Neural cell (in vitro differentiated cells): ENCODE measurements at regions not wholly inside any gene's neighbourhood (a gene's known extent, or its start where the extent isn't known, plus 50 kb on each side); places are given as distances from the start of the nearest gene placed in this dataset.

Experiments used
- H2AFZ ChIP-seq: fragments of 200-600, 300-800 bp; sonication (generic), shearing (Covaris generic); 2 replicates; pipeline ENCODE4 v1.6.0; 2014; ENCODE audit warnings: low read depth, mild to moderate bottlenecking, antibody characterized with exemption, low read length, moderate library complexity
- H3F3A ChIP-seq: fragments of 200-600 bp; shearing (Covaris generic); 2 replicates; pipeline ENCODE4 v1.6.1; 2016; ENCODE audit warnings: mild to moderate bottlenecking, moderate library complexity, mixed read lengths, antibody characterized with exemption, low read length; ENCODE audit not compliant: insufficient read depth, poor library complexity, severe bottlenecking
- H3K27ac ChIP-seq: fragments of 200-600, 300-800 bp; sonication (generic), shearing (Covaris generic); 2 replicates; pipeline ENCODE4 v1.5.1; 2014; ENCODE audit warnings: mild to moderate bottlenecking, low read length, moderate library complexity
- H3K27me3 ChIP-seq: fragments of 300-800, 200-600 bp; sonication (generic), shearing (Covaris generic); 2 replicates; pipeline ENCODE4 v1.6.0; 2014; ENCODE audit warnings: mild to moderate bottlenecking, low read depth, low read length, moderate library complexity; ENCODE audit not compliant: insufficient read depth
- H3K36me3 ChIP-seq: fragments of 300-800, 200-600 bp; sonication (generic), shearing (Covaris generic); 2 replicates; pipeline ENCODE4 v1.5.1; 2014; ENCODE audit warnings: mild to moderate bottlenecking, antibody characterized with exemption, low read length, moderate library complexity; ENCODE audit not compliant: insufficient read depth
- H3K4me2 ChIP-seq: fragments of 300-800, 200-600 bp; sonication (generic), shearing (Covaris generic); 2 replicates; pipeline ENCODE4 v1.6.0; 2014; ENCODE audit warnings: mild to moderate bottlenecking, low read length
- H3K4me3 ChIP-seq: fragments of 300-800, 200-600 bp; sonication (generic), shearing (Covaris generic); 2 replicates; pipeline ENCODE4 v1.5.1; 2014; ENCODE audit warnings: mild to moderate bottlenecking, low read length, moderate library complexity
- H3K79me2 ChIP-seq: fragments of 200-600 bp; shearing (Covaris generic); replicated peaks from 2 replicates; pipeline ENCODE4 v1.6.0; 2014; ENCODE audit warnings: mild to moderate bottlenecking, low read length, moderate library complexity; ENCODE audit not compliant: insufficient read depth
- H3K9ac ChIP-seq: fragments of 300-800, 200-600 bp; sonication (generic), shearing (Covaris generic); 2 replicates; pipeline ENCODE4 v1.6.1; 2016; ENCODE audit warnings: mild to moderate bottlenecking, low read length, mixed read lengths
- H3K9me2 ChIP-seq: fragments of 200-600 bp; shearing (Covaris generic); 2 replicates; pipeline ENCODE4 v1.6.1; 2016; ENCODE audit warnings: mild to moderate bottlenecking, low read length, mixed read lengths; ENCODE audit not compliant: insufficient read depth
- H3K9me3 ChIP-seq: fragments of 200-600, 300-800 bp; sonication (generic), shearing (Covaris generic); 2 replicates; pipeline ENCODE4 v1.6.1; 2016; ENCODE audit warnings: mild to moderate bottlenecking, mixed run types, low read length, moderate library complexity, mixed read lengths
- H4K20me1 ChIP-seq: fragments of 200-600 bp; shearing (Covaris generic); 2 replicates; pipeline ENCODE4 v1.6.1; 2016; ENCODE audit warnings: mild to moderate bottlenecking, mixed run types; ENCODE audit not compliant: insufficient read depth
- CTCF ChIP-seq: fragments of 450-650 bp; IDR thresholded peaks from 2 replicates; pipeline ENCODE4 v1.5.1; 2014; ENCODE audit warnings: antibody characterized with exemption, mild to moderate bottlenecking, moderate library complexity; ENCODE audit not compliant: poor library complexity, severe bottlenecking
- EP300 ChIP-seq: fragments of 450-650 bp; conservative IDR thresholded peaks from 2 replicates; pipeline ENCODE4 v1.6.1; 2014; ENCODE audit warnings: antibody characterized with exemption, mild to moderate bottlenecking, moderate library complexity; ENCODE audit not compliant: poor library complexity, severe bottlenecking
- EZH2 ChIP-seq: fragments of 200-600, 300-800 bp; shearing (Covaris generic), sonication (generic); IDR thresholded peaks from 2 replicates; pipeline ENCODE4 v1.6.1; 2014; ENCODE audit warnings: antibody characterized with exemption, low read length, borderline replicate concordance, mild to moderate bottlenecking; ENCODE audit not compliant: insufficient read depth, poor library complexity, severe bottlenecking
- MXI1 ChIP-seq: fragments of 450-650 bp; conservative IDR thresholded peaks from 2 replicates; pipeline ENCODE4 v1.6.1; 2014; ENCODE audit warnings: antibody characterized with exemption, mild to moderate bottlenecking; ENCODE audit not compliant: poor library complexity, severe bottlenecking
- POLR2AphosphoS5 ChIP-seq: IDR thresholded peaks from 2 replicates; pipeline ENCODE4 v1.6.1; 2012
- RAD21 ChIP-seq: fragments of 450-650 bp; conservative IDR thresholded peaks from 2 replicates; pipeline ENCODE4 v1.6.1; 2014; ENCODE audit warnings: antibody characterized with exemption, mild to moderate bottlenecking, moderate library complexity
- REST ChIP-seq: IDR thresholded peaks from 2 replicates; pipeline ENCODE4 v1.6.1; 2012; ENCODE audit warnings: borderline replicate concordance
- SMC3 ChIP-seq: fragments of 450-650 bp; conservative IDR thresholded peaks from 2 replicates; pipeline ENCODE4 v1.6.1; 2014; ENCODE audit warnings: antibody characterized with exemption, mild to moderate bottlenecking, moderate library complexity; ENCODE audit not compliant: poor library complexity
- TAF1 ChIP-seq: IDR thresholded peaks from 2 replicates; pipeline ENCODE4 v1.6.1; 2012; ENCODE audit warnings: low read depth

GRCh38 chr6:19994909-19995308, 157.7 kb downstream of the ID4 start:
- H3K4me2 ChIP-seq, result no peak overlapping the region
- no peak overlapping the region for H3K4me3 ChIP-seq
- no peaks in the 10 kb centered on the region for H3K27me3 ChIP-seq
- H3K27ac ChIP-seq, result no peak overlapping the region
- H3K9ac ChIP-seq, result no peak overlapping the region
- H2AFZ ChIP-seq, result no peak overlapping the region
- TF ChIP-seq TAF1 (no peak), REST (no peak), SMC3 (no peak), CTCF (no peak), EP300 (no peak), RAD21 (no peak), POLR2AphosphoS5 (no peak), MXI1 (no peak), EZH2 (no peak)
- H3K9me2 ChIP-seq, result no peaks in the 10 kb centered on the region
- H3K36me3 ChIP-seq, result no peaks in the 10 kb centered on the region
- H4K20me1 ChIP-seq, result no peaks in the 10 kb centered on the region
- no peaks in the 10 kb centered on the region for H3K9me3 ChIP-seq
- H3K79me2 ChIP-seq, result no peaks in the 10 kb centered on the region
- H3F3A ChIP-seq, result no peaks in the 10 kb centered on the region

- no peaks in the 10 kb centered on the region for H3K9me3 ChIP-seq
- no peaks in the 10 kb centered on the region for H3F3A ChIP-seq
- H3K36me3 ChIP-seq, result no peaks in the 10 kb centered on the region
- H4K20me1 ChIP-seq, result no peaks in the 10 kb centered on the region
- H3K9me2 ChIP-seq, result no peaks in the 10 kb centered on the region
- H3K27ac ChIP-seq, result peak overlapping the region; percentile 45
- TF ChIP-seq MXI1 (no peak), CTCF (no peak), EZH2 (no peak), SMC3 (no peak), REST (no peak), RAD21 (no peak), POLR2AphosphoS5 (peak; percentile 34), TAF1 (no peak), EP300 (peak; percentile 33)
- no peaks in the 10 kb centered on the region for H3K27me3 ChIP-seq
- H3K79me2 ChIP-seq, result no peaks in the 10 kb centered on the region
- no peak overlapping the region for H3K4me2 ChIP-seq
- peak overlapping the region; percentile 14 for H3K9ac ChIP-seq
- no peak overlapping the region for H2AFZ ChIP-seq
- no peak overlapping the region for H3K4me3 ChIP-seq
Measured at GRCh38 chr6:19995575-19996257, 158.5 kb downstream of the ID4 start.
